DLD1 (cell line): ENCODE measurements at regions not wholly inside any gene's neighbourhood (a gene's known extent, or its start where the extent isn't known, plus 50 kb on each side); places are given as distances from the start of the nearest gene placed in this dataset.
"Not testable (repeated sequence)": the region's sequence is repeated elsewhere in the genome, so short reads cannot be mapped to it uniquely, and the experiment has no call there.

ENCODE experiments used
- in situ Hi-C: cut with HindIII; loops from 2 replicates; pipeline ENCODE4 v1.10.0; 2017; ENCODE audit warnings: low sequenced_read_pairs

DNA sequence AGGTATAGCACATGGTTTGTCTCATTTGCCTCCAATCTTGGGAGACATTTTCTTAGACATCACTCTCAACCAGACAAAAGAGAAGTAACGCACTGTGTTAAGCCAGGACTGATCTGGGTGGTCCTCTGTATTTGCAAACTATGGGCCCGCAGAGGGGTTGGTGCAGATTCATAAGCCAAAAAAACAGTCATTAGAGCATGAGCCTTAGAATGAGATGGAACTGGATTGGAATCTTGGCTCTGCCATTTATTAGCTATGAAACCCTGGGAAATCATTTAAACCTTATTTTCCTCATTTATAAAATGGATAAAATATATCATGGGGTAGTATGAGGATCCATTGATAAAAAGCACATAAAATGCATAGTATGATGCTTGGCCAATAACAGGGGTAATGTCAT is 213.5 kb upstream of the APCDD1 start:
- in situ Hi-C loops, result loop anchor here (5.0 to 10.0 kb wide), 4 partner anchors 41 to 274 kb away; no protein-coding TSS in a partner anchor

DNA sequence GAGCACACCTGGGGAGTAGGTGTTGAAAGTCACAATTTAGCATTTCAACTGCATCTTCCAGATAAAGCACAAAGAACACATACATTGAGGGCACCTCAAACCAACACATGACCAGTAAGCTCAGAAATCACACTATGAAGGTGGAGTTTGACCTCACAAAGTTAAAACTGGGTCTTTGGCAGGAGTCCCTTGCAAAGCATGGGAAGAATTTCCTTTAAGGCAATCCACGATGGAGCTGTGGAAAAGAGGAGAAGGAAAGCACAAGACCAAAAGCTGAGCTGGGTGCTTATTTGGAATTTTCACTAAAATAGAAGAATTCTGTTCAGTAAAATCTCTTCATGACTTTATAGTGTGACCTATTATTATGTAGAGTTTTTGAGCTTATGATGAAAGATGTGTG is 212.9 kb upstream of the APCDD1 start:
- in situ Hi-C loops, result loop anchor here (5.0 to 10.0 kb wide), 4 partner anchors 41 to 273 kb away; no protein-coding TSS in a partner anchor

DNA sequence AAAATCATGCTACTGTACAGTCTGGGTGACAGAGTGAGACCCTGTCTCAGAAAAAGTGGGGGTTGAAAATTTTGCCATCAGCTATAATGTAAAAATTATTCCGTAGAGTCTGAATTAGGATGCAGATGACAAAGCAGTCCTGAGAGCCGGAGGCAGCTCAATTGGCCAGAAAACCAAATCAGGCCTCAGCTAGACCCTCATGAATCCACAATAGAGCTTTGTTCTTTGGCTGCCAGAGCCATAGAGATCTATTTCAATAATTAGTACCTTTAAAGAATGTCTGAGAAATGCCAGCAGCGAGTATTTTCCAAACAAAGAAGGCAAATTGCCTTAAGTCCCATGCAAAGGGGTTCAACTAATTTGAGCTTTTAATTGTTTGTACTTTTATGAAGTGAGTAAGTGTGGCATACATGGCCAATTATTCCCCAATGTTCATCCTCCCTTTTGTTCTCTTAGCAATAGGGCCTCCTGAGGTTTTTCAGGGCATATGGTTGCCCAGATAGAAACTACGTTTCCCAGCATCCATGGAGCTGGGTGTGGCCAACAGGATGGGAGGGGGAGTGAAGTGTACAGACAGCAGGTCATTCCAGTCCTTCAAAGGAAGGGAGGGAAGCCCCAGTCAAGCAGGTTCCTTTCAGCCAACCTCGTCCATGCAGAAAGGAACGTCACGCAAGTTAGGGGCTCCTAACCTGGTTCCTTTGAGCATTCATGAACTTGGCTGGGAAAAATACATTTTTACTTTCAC is 211.3 kb upstream of the APCDD1 start:
- in situ Hi-C loops, result loop anchor here (5.0 to 10.0 kb wide), 4 partner anchors 39 to 272 kb away; no protein-coding TSS in a partner anchor

DNA sequence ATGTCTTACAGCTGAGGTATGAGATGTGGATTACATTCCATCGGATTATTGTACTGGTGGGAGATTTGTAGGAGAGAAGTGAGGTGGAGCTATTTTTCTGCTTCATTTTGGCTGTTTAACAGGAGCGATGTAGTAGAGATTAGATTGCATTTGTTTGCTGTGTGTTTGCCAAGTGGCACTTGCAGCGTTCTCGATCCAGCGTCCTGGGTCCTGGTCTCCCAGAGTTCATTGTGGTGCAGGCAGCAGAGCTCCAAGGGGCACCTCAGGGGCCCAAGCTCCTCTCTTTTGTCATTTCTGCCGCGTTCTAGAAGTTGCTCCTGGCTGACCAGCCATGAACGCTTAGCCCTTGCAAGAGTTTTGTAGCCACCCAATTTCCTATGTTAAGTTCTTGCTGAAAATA is 210.1 kb upstream of the APCDD1 start:
- in situ Hi-C loops, result loop anchor here (5.0 to 10.0 kb wide), 4 partner anchors 38 to 270 kb away; no protein-coding TSS in a partner anchor

DNA sequence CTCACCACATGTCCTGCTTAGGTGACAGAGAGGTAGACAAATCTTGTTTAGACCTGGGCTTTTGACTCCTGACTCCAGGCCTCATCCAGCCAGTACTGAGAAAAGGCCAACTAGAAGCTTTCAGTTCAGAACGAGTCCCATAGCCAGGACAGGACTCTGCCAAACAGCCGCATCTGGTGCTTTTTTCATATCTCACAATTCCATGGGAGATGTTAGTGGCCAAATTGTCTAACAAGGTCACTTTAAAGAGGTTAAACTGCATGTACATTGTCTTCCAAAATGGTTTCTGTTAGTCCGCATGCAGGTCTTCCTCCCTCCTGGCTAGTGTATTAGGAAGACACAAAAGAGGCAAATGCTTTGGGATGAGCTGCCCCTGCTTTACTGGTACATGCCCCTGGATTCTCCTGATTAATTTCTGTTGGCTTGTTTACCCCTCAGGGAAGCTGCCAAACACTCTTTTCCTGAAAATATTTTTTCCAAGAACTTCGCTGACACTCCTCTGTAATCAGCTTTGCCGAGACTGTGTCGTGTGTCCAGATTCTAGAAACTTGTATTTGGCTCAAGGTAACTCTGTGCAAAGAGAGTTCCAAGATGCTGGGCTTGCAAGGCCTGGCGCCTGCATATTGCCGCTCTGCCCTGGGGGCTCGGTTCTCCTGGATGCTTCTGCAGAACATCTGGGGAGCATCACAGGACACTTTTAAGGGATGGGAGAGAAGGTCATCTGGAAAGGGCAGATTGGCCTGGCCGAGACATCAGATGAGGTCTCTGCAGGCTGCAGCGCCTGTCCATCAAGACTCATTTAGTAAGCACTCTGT is 209.2 kb upstream of the APCDD1 start:
- in situ Hi-C loops, result loop anchor here (10.0 kb wide), 3 partner anchors 80 to 270 kb away; no protein-coding TSS in a partner anchor

DNA sequence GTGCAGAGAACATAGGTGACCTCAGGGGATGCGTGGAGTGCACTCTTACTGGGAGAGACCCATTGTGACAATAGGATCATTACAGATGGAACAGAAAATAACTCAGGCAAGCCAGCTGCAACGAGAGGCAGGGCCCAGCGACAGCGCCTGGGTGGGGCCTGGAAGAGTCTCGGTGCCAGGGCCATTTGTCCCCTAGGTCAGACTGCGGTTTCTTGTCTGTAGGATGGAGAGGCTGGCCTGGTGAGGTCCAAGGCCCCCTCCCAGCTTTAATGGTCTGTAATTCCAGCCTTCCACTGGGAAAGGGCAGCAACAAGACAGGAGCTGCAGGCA is 208.6 kb upstream of the APCDD1 start:
- in situ Hi-C loops, result loop anchor here (10.0 kb wide), 3 partner anchors 79 to 269 kb away; no protein-coding TSS in a partner anchor

DNA sequence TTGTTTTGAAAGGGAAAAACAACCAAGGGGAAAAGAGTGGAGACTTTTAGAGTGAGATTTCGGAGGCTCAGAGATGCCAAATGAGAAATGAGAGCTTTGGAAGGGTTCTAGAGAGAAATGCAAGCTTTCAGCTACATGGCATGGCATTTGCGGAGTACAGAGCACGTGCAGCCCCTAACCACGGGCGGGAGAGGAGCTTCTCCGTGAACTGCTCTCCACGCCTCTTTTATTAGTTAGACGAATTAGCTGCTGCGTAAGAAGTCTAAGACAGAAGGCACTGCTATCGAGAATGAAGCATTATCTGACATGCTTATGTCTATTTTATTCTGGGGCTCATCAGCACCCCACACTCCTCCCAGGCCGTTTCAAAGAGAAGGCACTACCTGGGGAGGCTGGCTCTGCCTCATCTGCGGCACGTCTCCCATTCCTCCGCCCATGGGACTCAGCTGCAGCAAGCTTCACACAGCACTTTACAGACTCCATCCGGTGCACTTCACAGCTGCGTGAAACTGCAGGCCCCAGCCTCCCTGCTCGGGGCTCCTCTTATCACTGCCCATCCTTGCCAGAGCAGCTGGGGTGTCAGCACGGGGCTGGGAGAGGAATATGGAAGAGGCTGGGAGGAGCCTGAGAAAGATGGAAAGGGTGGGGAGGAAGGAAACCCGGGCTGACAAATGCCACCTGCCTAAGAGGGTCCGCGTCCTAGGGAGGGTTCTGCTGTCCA is 207.3 kb upstream of the APCDD1 start:
- in situ Hi-C loops, result loop anchor here (10.0 kb wide), 3 partner anchors 78 to 268 kb away; no protein-coding TSS in a partner anchor

DNA sequence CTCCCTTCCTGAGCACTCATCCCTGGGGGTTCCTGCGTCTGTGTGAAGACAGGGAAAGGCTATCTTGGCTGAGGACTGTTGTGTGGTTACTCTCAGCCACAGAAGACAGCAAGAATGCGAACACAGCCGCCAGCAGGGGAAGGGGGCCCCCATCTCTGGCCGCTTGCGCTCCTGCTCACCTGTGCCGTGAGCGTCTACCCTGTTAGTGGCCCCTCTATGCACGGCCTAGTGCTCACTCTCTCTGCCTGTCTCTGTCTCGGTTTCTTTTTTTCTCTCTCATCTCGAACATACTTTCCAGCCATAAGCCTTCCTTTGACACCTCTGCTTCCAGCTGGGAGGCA is 206.7 kb upstream of the APCDD1 start:
- in situ Hi-C loops, result loop anchor here (10.0 kb wide), 3 partner anchors 77 to 267 kb away; no protein-coding TSS in a partner anchor

DNA sequence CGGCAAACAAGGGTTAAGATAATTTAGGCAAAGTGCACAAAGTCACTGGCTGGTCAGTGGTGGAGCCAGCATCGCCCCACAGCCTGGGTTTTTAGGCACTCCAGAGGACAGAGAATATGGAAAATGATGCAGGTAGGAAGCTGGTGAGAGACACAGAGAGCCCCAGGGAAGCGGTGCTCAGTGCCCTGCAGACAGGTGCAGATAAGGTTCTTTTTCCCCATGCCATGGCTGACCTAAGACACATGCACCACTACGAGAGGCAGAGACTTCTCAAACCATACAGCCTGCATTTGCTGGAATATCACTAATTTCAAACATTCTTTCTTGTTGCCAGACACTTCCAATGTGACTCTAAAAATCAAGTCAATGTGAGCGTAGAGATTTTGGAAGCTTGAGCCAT is 205.7 kb upstream of the APCDD1 start:
- in situ Hi-C loops, result loop anchor here (10.0 kb wide), 3 partner anchors 76 to 266 kb away; no protein-coding TSS in a partner anchor

DNA sequence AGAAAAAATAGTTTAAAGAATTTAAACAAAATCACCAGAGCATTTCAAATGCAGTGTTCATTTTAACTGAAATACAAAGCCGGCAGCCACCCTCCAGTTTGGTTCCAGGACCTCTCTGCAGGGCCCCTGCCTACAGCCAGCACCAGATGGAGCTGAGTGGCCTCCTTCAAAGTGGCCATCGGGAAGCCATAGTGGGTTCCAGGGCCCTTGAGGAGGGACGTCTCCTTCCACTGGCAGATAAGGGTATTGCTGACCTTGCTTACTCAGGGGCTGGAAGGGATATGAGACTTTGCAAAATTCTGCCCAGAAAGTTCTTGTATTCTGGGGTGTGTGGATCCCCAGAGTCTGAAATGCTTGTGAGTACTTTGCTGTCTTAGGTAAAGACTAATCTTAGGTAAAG is 205.2 kb upstream of the APCDD1 start:
- in situ Hi-C loops, result loop anchor here (10.0 kb wide), 3 partner anchors 76 to 266 kb away; no protein-coding TSS in a partner anchor

DNA sequence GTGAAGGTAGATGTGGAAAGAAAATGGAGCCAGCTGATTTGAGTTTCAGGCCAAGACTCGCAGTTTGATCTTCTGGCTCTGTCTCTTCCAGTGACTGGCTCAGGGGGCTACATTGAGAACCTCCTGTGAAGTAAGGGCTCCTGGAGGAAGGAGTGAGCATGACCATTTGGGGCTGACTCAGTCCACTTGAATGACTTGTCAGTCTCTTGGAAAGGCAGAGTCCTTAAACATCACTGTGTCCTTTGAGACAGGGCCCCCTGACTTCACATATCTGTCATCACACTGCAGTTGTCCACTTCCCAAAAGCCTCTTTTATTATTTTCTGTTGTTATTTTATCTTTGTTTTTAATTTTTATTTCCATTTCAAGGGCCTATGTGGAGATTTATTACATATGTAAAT is 204.6 kb upstream of the APCDD1 start:
- in situ Hi-C loops, result loop anchor here (10.0 kb wide), 3 partner anchors 75 to 265 kb away; no protein-coding TSS in a partner anchor

DNA sequence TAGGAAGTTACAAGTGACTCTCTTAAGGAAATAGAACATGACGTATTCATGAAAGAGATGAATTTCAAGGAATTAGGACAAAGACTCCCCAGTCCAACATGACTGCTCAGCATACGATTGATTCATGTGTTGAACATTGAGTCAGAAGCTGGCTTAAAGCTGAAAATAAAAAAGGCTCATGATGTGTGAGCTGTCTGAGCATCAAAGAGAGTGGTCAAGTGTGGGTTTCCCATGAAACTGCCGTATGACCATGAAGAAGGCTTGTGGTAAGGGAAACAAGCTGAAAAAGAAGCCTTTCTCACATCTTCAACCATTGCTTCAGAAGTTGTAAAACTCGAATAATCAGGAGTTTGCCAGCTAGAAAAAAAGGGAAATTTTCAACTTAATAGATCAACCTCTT is 201.9 kb upstream of the APCDD1 start:
- in situ Hi-C loops, result no loop called here

DNA sequence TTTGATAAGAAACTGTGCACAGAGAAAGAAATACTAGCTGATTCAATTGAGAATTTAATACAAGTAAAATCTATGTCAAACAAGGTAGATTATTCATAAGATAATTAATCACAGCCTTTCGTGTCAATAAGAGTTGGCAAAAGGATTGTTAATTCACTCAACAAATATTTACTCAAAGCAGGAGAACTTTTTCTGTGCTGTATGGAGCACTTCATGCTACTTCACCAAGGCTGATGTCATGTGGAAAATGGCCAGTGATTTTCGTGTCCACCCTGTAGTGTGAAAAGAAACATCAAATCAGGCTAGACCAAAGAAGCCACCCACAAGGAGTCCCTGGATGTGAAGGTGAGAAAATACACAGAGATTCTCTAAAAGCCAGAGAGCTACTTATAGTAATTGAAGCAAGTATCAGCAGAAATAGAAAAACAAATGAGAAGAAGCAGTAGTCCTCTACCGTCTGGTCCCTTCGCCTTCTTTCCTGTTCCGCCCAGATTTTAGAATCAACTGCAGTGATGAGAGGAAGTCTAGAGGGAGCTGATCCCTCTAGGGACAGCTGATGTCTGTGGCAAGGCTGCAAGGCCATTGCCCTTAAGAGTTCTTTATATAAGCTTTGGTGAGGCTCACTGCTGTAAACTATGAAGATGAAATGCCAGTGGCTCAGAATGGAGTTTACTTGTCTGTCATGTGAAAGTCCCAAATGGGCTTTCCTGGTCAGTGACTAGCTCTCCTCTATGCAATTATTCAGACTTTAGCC is 201.3 kb upstream of the APCDD1 start:
- in situ Hi-C loops, result no loop called here

DNA sequence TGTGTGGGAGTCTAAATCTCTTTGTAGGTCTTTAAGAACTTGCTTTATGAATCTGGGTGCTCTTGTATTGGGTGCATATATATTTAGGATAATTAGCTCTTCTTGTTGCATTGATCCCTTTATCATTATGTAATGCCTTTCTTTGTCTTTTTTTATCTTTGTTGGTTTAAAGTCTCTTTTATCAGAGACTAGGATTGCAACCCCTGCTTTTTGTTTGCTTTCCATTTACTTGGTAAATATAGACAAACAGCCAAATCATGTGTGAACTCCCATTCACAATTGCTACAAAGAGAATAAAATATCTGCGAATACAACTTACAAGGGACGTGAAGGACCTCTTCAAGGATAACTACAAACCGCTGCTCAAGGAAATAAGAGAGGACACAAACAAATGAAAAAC is 198.2 kb upstream of the APCDD1 start:
- in situ Hi-C loops, result not testable (repeated sequence)

DNA sequence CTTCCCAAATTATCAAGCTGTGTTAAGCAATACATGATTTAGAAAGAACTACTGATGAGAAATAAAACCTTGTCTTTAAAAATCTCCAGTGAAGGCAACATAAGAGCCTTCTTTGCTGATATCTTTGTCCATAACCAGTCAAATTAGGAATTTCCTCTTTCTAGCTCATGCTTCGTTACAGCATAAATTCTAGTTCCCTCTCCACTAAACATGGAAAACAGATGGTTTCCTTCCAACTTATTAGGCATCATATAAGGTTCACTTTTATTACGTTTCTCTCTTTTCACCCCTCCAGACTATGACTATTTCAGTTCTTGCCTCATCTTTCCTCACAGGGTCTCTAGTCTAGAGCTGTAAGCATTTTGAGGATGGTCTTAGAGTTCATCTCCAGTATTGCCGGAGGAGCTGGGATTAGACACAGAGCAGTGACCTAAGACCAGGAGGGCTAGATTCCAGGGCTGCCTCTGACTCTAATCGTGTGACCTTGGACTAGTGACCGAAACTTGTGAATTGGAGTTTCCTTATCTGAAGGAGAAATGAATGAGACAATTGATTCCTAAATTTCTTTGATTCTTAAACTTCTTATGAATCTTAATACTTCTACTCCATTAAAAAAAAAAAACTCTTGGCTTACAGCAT is 195.5 kb upstream of the APCDD1 start:
- in situ Hi-C loops, result no loop called here

DNA sequence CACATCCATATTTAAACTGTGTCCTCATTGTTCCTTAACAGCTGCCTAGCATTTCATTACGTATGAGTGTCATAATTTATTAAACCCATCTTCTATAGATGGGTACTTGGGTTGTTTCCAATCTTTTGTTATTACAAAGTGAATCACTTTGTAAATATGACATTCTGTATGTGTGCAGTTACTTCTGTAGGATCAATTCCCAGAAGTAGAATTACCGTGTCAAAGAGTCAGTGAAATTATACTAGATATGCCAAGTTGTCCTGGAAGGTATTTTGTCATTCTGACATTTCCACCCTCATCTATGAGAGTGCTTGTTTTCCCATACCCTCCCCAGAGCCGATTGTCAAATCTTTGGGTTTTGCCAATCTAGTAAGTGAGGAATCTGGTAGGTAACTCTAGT is 194.5 kb upstream of the APCDD1 start:
- in situ Hi-C loops, result no loop called here

DNA sequence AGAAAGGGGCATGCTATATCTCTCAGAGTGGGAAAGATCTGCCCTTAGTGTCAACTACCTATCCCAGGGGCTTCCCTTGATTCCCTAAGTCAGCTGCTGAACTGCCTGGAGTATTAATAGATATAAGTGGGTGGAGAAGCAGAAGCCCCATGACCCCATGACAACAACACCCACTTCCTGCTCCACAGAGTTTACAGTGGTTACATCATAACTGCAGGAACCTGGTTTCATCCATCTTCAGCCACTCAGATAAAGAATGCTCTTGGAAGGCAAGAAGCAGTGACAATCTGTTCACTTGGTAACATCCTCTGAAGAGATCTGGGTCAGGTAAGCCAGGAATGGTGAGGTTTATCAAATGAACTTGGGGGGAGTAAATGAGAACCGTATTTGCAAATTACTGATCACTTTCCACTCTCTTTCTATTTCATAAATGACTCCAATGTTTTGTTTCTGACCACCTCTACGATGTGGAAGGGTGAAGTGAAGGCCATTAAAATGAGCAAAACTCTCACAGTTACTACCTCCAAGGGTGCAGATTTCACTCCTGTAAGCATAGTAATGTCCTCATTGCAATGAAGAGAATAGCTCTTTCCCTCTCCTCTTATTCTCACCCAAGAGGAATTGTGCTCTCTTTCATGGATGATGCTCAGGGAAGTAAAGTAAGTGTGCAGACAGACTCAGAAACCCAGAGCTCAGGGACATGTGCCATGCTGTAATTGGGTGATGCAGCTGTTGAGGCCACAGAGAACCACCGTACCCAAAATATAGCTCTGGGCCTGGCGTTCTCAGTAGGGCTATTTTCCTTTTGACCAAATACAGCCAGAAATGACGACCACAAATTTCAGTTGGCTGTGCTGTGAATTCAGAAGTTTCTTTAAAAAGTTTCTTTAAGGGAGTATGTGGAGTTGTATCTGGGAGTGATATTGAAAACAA is 192.8 kb upstream of the APCDD1 start:
- in situ Hi-C loops, result no loop called here

DNA sequence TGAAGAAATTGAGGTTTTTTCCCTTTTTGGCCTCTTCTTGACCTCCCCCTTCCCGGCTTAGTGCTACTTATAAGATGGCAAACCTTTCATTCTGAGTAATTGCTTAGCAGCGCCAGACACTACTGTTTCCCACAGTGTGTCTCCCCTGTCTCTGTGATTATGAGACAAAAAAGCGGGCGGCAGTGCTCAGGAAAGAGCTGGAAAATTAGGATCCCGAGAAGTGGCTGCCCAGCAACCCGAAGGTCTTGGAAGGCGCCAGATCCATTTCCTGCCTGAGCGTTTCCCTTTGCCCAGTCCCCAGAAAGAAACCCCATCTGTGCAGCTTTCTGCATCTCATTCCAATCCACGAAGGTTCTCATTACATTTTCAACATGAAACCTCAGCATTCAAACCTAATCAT is 191.9 kb upstream of the APCDD1 start:
- in situ Hi-C loops, result no loop called here

DNA sequence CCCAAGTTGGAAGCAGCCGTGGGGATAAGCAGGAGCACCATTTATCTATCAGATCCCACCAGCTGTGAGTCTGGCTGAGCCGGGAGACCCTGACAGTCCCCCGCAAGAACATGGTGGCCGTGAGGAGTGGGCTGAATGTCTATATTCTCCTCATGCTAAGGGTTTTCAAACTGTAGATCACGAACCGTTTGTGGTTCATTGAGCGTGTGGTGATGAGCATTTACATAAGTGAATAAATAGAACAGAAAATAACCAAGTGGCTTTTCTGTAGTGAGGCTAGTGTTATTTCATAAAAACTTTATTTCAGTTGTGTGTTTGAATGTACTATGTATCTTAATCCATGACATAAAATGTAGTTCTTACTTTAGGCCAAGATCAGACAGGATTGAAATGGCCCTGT is 190.2 kb upstream of the APCDD1 start:
- in situ Hi-C loops, result no loop called here
